Gastrocnemius medialis (tissue), 4 donors: ENCODE measurements at regions not wholly inside any gene's neighbourhood (a gene's known extent, or its start where the extent isn't known, plus 50 kb on each side); places are given as distances from the start of the nearest gene placed in this dataset.

Experiments used
- CTCF ChIP-seq, 5 experiments: fragments of 450-650 bp in 3 of 5; fragments of 200-600 bp in 2 of 5; sonication (generic) in 2 of 5; IDR thresholded peaks in 4 of 5; conservative IDR thresholded peaks in 1 of 5; 1 replicate in 4 of 5; 2 replicates in 1 of 5; pipeline ENCODE4 v1.5.1; 2016 to 2019; ENCODE audit warnings: antibody characterized with exemption in 5 of 5, mild to moderate bottlenecking in 3 of 5, moderate library complexity in 3 of 5
- POLR2A ChIP-seq, 2 donors: fragments of 450-650 bp; IDR thresholded peaks; one replicate each; pipeline ENCODE4 v1.6.1; 2017; ENCODE audit warnings: antibody characterized with exemption in 2 of 2, mild to moderate bottlenecking in 2 of 2, moderate library complexity in 2 of 2

DNA sequence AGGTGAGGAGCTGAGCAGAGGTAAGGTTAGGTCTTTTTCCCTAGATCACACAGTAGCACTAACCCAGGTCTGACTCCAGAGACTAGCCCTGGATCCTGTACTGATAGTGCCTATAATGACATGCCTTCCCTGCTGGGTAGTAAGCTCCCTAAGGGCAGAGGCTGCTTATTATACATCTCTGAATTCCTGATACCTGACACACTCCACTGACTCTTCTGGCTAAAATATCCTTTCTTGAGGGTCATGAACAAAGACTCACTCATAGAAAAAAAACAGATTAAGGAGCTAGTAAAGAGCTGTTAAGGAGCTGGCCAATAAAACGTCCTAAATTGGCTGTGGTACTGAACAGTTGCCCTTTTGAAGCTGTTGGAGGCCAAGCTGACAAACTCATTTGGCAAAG, 149.0 kb upstream of the ITGA1 start:
- TF ChIP-seq CTCF (IDR thresholded peaks at IDR 0.05 in 4 of 5, conservative IDR thresholded peaks at IDR 0.05 in 1 of 5) (no peak), POLR2A (IDR thresholded peaks at IDR 0.05) (no peak)
